Right lobe of liver (tissue), 6 donors: ENCODE measurements at regions not wholly inside any gene's neighbourhood (a gene's known extent, or its start where the extent isn't known, plus 50 kb on each side); places are given as distances from the start of the nearest gene placed in this dataset.

Experiments
- ATAC-seq, 4 donors: fragments of 200-7000 bp; cut with Tn5 transposase; one replicate each; pipeline ENCODE4 v1.9.1; 2020; ENCODE audit warnings: mild to moderate bottlenecking in 4 of 4, moderate library complexity in 4 of 4
- DNase-seq, 3 donors: peaks; one replicate each; pipeline ENCODE4 v3.0.0-alpha.2; 2020
- H3K27ac ChIP-seq, 3 donors: fragments of 200-600 bp; one replicate each; pipeline ENCODE4 v1.8.0; 2022
- H3K27me3 ChIP-seq, 2 donors: fragments of 200-600 bp; one replicate each; pipeline ENCODE4 v1.8.0; 2022
- H3K36me3 ChIP-seq, 4 donors: fragments of 200-600 bp; sonication (generic) in 1 of 4; one replicate each; pipeline versions ENCODE4 v1.5.1 to v1.8.0; 2017 to 2022; ENCODE audit warnings: control low read depth in 1 of 4
- H3K4me1 ChIP-seq, 4 donors: fragments of 200-600 bp; sonication (generic) in 1 of 4; one replicate each; pipeline versions ENCODE4 v1.5.1 to v1.8.0; 2017 to 2022; ENCODE audit warnings: control low read depth in 1 of 4
- H3K4me3 ChIP-seq, 3 donors: fragments of 200-600 bp; one replicate each; pipeline ENCODE4 v1.8.0; 2022
- H3K9me3 ChIP-seq, 4 donors: fragments of 200-600 bp; sonication (generic) in 1 of 4; one replicate each; pipeline versions ENCODE4 v1.5.1 to v1.8.0; 2017 to 2022; ENCODE audit warnings: control low read depth in 1 of 4
- POLR2A ChIP-seq: fragments of 450-650 bp; IDR thresholded peaks from one replicate; pipeline ENCODE4 v1.6.1; 2017; ENCODE audit warnings: antibody characterized with exemption, mild to moderate bottlenecking
- WGBS: methylation state at CpG from one replicate; pipeline ENCODE4 v1.1.6; 2018; ENCODE audit warnings: low coverage, low lambda C conversion rate; ENCODE audit not compliant: insufficient coverage; ENCODE audit errors: missing lambda C conversion rate; 5-methylcytosine and 5-hydroxymethylcytosine counted together
- intact Hi-C, 2 donors: fragments of 100-400 bp; cut with DNase I; formaldehyde crosslinking; loops; one replicate each; pipeline versions ENCODE4 v1.11.2 to v1.14.1; 2022
- TF ChIP-seq, protein P1 (sequence below), 4 donors: fragments of 200-600 bp in 3 of 4; fragments of 450-650 bp in 1 of 4; IDR thresholded peaks; one replicate each; pipeline versions ENCODE4 v1.5.1 to v1.8.0; 2016 to 2022; ENCODE audit warnings: antibody characterized with exemption in 4 of 4, mild to moderate bottlenecking in 2 of 4
- donor health status: DM: no; HTN: yes; CAD: no.
- donor health status: DM: no; HTN: no; CAD: no.
- donor health status: DM: no; HTN: no; CAD: no.
- donor health status: DM: no; HTN: yes; CAD: no.
- donor health status: DM: no; HTN: yes; CAD: no.

DNA sequence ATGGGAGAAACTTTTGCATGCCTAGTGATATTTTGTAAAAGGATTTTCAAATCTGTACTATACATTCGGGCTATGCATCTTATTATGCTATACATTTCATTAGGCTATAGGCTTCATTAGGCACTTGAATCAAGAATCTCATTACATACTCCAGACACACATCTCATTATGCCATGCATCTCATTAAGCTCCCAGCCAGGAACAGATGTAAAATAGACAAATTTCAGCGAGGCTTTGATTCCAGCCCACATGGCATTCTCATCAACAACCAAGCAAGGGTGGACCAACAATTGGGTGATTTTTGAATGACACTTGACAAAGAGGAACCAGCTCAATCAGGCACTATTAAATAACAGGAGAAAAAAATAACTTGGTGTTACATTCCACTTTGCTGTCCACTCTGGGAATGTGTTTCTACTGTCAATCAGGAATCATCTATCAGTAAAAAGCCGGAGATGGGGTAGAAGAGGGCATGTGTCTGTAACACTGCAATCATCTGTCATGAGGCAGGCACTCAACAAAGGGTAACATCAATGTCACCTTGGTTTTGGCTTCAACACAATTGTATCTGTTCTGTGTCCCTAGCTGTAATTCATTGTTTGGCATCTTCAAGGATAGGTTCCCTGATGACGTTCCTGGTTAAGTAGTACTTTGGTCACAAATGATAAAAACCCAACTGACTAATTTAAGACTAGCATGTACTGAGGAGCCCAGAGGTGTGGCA lies 498.6 kb downstream of the EPHA4 start:
- ATAC-seq (no peak), DNase-seq (no peak)
- Histone ChIP-seq H3K36me3 (no peaks in the 10 kb centered on the region), H3K9me3 (no peaks in the 10 kb centered on the region), H3K27ac (no peak overlapping the region), H3K4me3 (no peak overlapping the region), H3K27me3 (no peaks in the 10 kb centered on the region), H3K4me1 (no peaks in the 10 kb centered on the region)
- intact Hi-C loops = no loop called here
- WGBS = 60% methylated on average over 4 of the region's 4 CpGs
- TF ChIP-seq, protein P1, sequence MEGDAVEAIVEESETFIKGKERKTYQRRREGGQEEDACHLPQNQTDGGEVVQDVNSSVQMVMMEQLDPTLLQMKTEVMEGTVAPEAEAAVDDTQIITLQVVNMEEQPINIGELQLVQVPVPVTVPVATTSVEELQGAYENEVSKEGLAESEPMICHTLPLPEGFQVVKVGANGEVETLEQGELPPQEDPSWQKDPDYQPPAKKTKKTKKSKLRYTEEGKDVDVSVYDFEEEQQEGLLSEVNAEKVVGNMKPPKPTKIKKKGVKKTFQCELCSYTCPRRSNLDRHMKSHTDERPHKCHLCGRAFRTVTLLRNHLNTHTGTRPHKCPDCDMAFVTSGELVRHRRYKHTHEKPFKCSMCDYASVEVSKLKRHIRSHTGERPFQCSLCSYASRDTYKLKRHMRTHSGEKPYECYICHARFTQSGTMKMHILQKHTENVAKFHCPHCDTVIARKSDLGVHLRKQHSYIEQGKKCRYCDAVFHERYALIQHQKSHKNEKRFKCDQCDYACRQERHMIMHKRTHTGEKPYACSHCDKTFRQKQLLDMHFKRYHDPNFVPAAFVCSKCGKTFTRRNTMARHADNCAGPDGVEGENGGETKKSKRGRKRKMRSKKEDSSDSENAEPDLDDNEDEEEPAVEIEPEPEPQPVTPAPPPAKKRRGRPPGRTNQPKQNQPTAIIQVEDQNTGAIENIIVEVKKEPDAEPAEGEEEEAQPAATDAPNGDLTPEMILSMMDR (IDR thresholded peaks at IDR 0.05) = no peak
- no peak for TF ChIP-seq POLR2A

DNA sequence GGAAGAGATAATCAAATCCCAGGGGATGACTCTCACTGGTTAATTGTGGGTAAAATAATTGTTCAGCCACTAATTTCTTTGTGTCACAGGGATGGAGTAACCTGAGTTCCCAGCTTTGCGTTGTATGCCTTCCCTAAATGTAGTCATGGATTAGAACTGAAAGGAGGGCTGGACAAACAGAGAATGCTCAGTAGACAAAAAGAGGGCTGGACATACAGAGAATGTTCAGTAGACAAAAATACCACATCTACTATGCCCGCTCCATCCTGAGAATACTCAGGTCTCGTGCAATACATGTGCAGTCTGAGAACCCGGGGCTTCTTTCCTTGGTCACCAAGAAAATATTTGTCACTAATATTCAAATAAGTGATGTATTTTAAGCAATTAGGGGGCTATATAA lies 497.9 kb downstream of the EPHA4 start:
- intact Hi-C loops = no loop called here
- H3K27me3 ChIP-seq = no peaks in the 10 kb centered on the region
- ATAC-seq (no peak), DNase-seq (no peak)
- H3K9me3 ChIP-seq = no peaks in the 10 kb centered on the region
- no peak overlapping the region for H3K4me3 ChIP-seq
- TF ChIP-seq POLR2A = no peak
- TF ChIP-seq, protein P1 (IDR thresholded peaks at IDR 0.05) = no peak
- no peak overlapping the region for H3K27ac ChIP-seq
- H3K36me3 ChIP-seq = no peaks in the 10 kb centered on the region
- no peaks in the 10 kb centered on the region for H3K4me1 ChIP-seq
- WGBS = 58% methylated on average over 3 of the region's 4 CpGs

DNA sequence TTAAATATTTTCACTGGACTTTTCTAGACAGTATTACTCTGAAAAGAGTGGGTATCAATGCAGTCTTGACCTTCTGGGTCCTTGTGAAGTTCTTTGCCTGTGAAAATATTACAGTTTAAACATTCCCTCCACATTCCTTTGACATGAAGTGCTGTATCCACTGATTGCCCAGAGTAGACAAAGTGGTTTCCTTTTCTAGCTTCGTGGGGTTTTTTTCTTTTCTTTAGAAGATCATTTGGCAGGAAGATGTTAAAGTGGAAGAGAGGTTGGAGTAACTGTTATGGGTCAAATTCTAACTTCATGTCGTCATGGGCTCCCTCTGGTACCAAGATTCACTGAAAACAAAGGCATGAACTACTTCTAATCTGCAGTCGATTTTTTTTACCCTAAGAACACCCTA lies 496.9 kb downstream of the EPHA4 start:
- no peak overlapping the region for H3K4me3 ChIP-seq
- no peak for DNase-seq
- no peaks in the 10 kb centered on the region for H3K9me3 ChIP-seq
- no peak overlapping the region for H3K27ac ChIP-seq
- ATAC-seq = no peak
- TF ChIP-seq POLR2A = no peak
- TF ChIP-seq, protein P1 (IDR thresholded peaks at IDR 0.05) = no peak
- no peaks in the 10 kb centered on the region for H3K4me1 ChIP-seq
- H3K27me3 ChIP-seq = no peaks in the 10 kb centered on the region
- H3K36me3 ChIP-seq = no peaks in the 10 kb centered on the region
- WGBS = 10% methylated on average over 3 of the region's 3 CpGs
- intact Hi-C loops = no loop called here

DNA sequence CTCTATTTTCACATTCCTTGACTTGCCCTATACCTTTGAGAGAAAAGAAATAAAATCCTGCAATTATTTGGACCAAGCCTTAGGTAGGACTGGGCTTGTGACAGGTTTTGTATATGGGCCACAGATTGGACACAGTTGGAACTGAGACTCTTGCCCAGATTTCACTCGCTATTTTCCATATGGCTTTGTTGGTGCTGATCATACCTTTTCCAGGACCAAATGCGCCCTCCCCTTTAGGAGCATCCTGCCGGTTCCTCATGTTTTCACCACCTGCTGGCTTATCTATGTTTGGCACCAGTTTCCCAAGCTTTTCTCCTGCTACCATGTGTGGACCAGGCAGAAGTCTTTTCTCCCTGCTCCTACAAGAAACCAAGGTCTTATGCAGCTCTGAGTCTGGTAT lies 494.9 kb downstream of the EPHA4 start:
- H3K27ac ChIP-seq = no peak overlapping the region
- 65% methylated on average over 3 of the region's 3 CpGs for WGBS
- ATAC-seq (no peak), DNase-seq (no peak)
- H3K4me3 ChIP-seq = no peak overlapping the region
- H3K36me3 ChIP-seq = no peaks in the 10 kb centered on the region
- TF ChIP-seq, protein P1 (IDR thresholded peaks at IDR 0.05) = no peak
- TF ChIP-seq POLR2A = no peak
- intact Hi-C loops = no loop called here
- no peaks in the 10 kb centered on the region for H3K27me3 ChIP-seq
- no peaks in the 10 kb centered on the region for H3K4me1 ChIP-seq
- H3K9me3 ChIP-seq = no peaks in the 10 kb centered on the region

DNA sequence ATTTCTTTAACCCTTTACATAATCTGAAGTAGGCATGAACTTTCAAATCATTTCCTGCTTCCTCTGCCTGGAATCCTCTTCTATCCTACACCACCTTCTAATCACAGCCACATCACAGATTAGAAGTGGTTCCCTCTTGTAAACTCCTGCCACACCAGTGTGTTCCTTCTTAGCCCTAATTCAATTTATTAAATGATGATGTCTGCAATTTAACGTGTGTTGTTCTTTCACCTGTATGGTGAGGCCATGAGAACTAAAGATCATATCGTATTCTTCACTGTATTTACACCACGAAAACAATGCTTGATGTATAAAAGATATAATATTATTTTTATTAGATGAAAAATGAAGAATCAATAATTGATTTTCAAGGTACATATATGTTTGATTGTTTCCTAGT lies 494.3 kb downstream of the EPHA4 start:
- Histone ChIP-seq H3K4me1 (no peaks in the 10 kb centered on the region), H3K27ac (no peak overlapping the region), H3K9me3 (no peaks in the 10 kb centered on the region), H3K27me3 (no peaks in the 10 kb centered on the region), H3K4me3 (no peak overlapping the region), H3K36me3 (no peaks in the 10 kb centered on the region)
- TF ChIP-seq, protein P1 (IDR thresholded peaks at IDR 0.05) = no peak
- no peak for TF ChIP-seq POLR2A
- no peak for DNase-seq
- intact Hi-C loops = no loop called here
- ATAC-seq = no peak
- 47% methylated on average over 3 of the region's 3 CpGs for WGBS
